ENCODE measurements at regions not wholly inside any gene's neighbourhood (a gene's known extent, or its start where the extent isn't known, plus 50 kb on each side); places are given as distances from the start of the nearest gene placed in this dataset.

- TF ChIP-seq CTCF (conservative IDR thresholded peaks at IDR 0.05) (no peak), ZFX (IDR thresholded peaks at IDR 0.05) (no peak)
These were observed 1104.7 kb downstream of the SLC6A15 start for GRCh38 chr12:83807871-83808270.
